H7 (cell line): ENCODE measurements at regions not wholly inside any gene's neighbourhood (a gene's known extent, or its start where the extent isn't known, plus 50 kb on each side); places are given as distances from the start of the nearest gene placed in this dataset.

Source experiments
- DNase-seq: peaks from one replicate; pipeline ENCODE4 v3.0.0; 2012
- H3K27me3 ChIP-seq: 2 replicates; pipeline ENCODE4 v1.6.0; 2011; ENCODE audit warnings: mild to moderate bottlenecking, low read length; ENCODE audit not compliant: control insufficient read depth, insufficient read depth
- H3K36me3 ChIP-seq: replicated peaks from 2 replicates; pipeline ENCODE4 v1.5.1; 2011; ENCODE audit warnings: low read length; ENCODE audit not compliant: control insufficient read depth, insufficient read depth
- H3K4me3 ChIP-seq: 2 replicates; pipeline ENCODE4 v1.5.1; 2011; ENCODE audit warnings: low read depth, mild to moderate bottlenecking, control low read depth, low read length, moderate library complexity; ENCODE audit not compliant: insufficient read depth

DNA sequence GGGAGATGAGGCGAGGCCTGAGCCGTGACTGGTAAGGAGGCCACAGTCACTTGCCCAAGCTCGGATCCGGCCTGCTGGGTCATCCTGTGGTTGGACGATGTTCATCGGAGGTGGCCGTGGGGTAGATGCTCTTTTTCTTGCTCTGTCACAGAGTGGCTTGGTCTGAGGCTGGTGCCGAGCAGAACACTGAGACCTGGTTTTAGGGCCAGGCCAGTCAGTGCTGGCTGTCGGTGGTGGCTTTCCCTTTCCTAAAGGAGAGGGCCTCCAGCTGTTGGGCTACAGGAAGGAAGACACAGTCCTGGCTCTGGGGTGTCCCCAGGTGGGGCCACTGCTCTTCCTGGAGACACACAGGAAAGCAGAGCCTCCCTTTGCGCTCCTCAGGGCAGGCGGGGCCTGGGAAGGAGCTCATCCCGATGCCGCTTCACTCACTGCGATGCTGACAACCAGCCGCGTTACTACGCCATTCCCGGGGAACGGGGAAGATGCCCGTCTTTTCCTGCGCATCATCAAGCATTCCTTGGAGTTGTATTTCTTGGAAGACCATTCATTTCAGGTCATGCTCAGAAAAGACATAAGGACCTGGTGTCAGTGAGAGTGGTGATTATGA is 254.8 kb upstream of the IRX4 start:
- no peak for DNase-seq
- no peak overlapping the region for H3K4me3 ChIP-seq
- H3K36me3 ChIP-seq, result no peaks in the 10 kb centered on the region
- no peaks in the 10 kb centered on the region for H3K27me3 ChIP-seq

DNA sequence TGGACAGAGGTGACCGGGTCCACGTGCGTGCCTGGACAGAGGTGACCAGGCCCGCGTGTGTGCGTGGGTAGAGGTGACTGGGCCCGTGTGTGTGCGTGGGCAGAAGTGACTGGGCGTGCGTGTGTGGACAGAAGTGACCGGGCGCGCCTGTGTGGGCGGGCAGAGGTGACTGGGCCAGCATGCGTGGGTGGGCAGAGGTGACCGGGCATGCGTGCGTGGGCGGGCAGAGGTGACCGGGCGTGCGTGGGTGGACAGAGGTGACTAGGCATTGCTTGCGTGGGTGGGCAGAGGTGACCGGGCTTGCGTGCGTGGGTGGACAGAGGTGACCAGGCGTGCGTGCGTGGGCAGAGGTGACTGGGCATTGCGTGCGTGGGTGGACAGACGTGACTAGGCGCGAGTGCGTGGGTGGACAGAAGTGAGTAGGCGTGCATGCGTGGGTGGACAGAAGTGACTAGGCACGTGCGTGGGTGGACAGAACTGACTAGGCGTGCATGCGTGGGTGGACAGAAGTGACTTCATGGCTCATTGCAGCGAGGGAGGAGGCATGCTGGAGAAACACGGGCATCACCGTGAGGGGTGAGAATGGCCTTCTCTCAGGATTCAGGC is 254.1 kb upstream of the IRX4 start:
- H3K36me3 ChIP-seq, result no peaks in the 10 kb centered on the region
- no peak for DNase-seq
- H3K4me3 ChIP-seq, result no peak overlapping the region
- no peaks in the 10 kb centered on the region for H3K27me3 ChIP-seq

DNA sequence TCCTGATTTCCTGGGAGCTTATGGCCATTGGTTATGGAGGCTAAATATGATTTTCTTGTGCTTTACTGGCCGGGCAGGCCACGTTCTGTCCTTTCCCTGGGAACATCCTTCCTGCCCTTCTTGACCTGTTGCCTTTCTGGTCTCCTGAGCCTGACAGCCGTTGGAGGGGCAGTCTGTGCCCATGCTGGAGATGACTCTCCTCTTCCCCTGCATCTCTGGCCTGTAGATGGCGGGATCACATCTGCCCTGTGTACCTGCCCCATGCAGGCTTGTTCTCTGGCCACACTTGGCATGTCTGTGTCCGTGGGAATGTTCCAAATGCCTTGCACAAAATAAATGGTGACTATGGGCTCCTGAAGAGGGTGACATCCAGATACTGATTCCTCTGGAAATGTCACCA is 253.1 kb upstream of the IRX4 start:
- Histone ChIP-seq H3K36me3 (no peaks in the 10 kb centered on the region), H3K27me3 (no peaks in the 10 kb centered on the region), H3K4me3 (no peak overlapping the region)
- DNase-seq, result peak; percentile 57

DNA sequence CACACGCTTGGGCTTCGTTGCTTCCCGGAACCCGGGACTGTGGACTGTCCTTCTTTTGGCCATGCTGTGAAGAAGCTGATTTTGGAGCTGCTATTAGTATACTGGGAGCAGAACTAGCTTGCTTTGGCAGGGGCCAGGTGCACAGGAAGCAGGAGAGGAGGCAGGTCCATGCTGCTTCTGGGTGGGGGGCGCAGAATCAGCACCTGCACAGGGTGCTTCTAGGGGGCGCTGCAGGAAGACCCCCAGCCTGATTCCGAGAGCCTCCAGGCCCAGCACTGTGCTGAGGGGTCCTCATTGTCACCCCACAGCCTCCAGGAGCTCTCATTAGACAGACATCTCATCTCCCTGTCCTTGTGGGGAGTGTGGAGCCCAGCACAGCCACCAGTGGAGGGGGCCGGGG is 252.6 kb upstream of the IRX4 start:
- Histone ChIP-seq H3K36me3 (no peaks in the 10 kb centered on the region), H3K4me3 (no peak overlapping the region), H3K27me3 (no peaks in the 10 kb centered on the region)
- peak; percentile 71 for DNase-seq

DNA sequence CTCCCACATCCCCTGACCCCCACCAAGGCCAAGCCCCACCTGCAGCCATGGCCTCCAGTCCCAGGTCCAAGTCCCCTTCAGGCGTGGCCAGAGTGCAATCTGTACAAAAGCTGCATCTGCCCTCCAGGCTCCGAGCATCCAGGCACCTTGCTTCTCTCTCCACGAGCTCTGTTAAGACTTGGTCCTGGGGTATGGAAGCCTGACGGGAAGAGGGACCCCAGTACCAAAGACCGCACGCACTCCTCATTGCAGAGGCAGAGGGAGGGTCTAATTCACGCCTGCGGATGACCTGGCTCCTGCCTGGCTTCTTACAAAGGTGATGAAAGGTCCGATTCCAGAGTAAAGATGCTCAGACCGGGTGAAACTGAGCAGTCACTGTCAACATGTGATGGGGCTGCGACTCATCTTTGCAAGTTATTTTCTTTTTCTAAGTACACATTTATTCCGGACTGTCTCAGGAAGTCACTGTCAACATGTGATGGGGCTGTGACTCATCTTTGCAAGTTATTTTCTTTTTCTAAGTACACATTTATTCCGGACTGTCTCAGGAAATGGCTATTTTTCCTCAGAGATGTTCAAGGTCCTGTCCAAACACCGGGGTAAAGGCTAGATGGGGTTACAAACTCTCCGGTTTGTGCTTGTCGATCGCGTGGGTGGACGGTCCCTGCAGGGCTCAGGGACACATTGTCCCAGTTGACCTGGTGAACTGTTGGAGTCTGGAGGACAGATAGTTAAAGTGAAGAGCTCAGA is 252.0 kb upstream of the IRX4 start:
- DNase-seq, result no peak
- H3K4me3 ChIP-seq, result no peak overlapping the region
- H3K27me3 ChIP-seq, result no peaks in the 10 kb centered on the region
- no peaks in the 10 kb centered on the region for H3K36me3 ChIP-seq

DNA sequence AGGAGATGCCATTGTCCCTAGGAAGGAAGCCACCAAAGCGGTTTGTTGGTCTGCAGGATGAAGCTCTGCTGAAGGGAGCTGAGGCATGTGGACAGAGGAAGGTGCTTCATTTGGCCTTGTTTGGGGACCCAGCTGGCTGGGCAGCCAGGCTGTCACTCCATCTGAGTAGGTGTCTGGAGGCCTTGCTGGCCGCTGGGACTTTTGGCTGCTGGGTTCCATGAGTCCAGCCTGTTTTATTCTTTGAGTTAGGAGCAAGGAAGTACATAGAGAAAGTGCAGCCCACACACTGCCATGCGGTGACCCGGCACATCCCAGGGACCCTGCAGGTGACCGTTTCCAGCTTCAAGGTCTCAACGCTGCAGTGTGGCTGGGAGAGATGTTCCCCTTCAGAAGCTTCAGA is 251.2 kb upstream of the IRX4 start:
- Histone ChIP-seq H3K27me3 (no peaks in the 10 kb centered on the region), H3K36me3 (no peaks in the 10 kb centered on the region), H3K4me3 (no peak overlapping the region)
- no peak for DNase-seq

DNA sequence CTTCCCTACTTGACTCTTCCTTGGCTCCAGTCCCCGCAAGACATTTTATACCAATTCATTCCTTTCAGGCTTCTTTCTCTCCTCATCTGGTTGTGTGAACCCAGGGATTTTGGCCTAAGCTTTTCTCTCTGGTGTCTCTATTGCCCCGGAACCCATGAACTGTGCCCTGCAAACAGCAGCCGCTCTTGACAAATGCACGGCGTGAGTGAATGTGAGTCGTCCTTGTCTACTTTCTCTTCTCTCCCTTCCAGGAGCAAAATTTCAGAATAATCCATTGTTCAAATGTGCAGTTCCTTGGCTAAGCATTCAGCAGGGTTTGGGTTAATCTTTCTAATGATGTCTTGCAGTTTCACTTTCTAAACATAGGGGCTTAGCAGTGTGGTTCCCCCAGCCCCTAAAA is 250.4 kb upstream of the IRX4 start:
- H3K36me3 ChIP-seq, result no peaks in the 10 kb centered on the region
- DNase-seq, result no peak
- no peak overlapping the region for H3K4me3 ChIP-seq
- no peaks in the 10 kb centered on the region for H3K27me3 ChIP-seq

DNA sequence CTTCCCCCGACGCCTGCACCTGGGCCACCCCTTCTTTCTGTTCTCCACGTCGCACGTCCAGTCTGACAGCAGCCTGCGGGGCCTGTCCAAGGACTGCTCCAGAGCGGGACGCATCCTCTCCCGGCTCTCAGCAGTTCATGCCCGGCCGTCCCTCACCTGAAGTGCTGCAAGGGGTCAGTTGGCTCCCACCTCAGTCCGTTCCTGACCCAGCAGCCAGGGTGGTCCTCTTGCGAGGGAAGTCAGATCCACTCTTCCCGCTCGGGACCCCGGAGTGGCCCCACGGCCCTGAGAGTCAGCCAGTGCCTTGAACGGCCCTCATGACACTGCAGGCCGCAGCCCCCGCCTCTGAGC is 249.7 kb upstream of the IRX4 start:
- Histone ChIP-seq H3K4me3 (no peak overlapping the region), H3K36me3 (no peaks in the 10 kb centered on the region), H3K27me3 (no peaks in the 10 kb centered on the region)
- DNase-seq, result no peak

DNA sequence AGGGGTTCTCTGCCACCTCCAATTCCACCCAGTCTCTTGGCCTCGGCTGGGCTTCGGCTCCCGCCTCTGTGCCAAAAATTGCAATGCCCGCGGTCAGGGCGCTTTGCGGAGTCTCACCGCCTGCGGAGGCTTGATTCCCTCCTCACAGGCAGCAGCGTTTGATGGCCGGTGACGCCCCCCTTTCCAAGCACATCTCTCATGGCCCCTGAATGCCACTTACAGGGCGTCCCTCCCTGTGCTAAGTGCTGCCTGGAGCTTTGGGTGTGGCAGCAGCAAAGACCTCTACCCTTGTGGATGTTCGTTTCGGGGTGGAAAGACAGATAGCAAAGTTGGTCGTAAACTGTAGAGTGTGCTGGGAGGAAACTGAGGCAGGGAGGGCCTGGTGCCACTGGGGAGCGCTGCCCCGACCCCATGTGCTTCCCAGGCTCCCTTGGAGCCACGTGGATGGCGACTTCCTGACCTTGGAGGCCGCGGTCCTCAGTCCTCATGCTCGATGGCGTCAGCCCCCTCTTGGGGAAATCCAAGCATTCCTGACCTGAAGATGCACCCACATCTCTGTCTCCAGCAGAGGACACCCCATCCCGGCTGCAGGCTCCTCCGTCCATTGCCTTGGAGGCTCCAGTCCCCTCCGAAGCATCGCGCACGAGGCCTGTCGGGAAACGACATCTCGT is 249.2 kb upstream of the IRX4 start:
- Histone ChIP-seq H3K4me3 (no peak overlapping the region), H3K36me3 (no peaks in the 10 kb centered on the region), H3K27me3 (no peaks in the 10 kb centered on the region)
- no peak for DNase-seq

DNA sequence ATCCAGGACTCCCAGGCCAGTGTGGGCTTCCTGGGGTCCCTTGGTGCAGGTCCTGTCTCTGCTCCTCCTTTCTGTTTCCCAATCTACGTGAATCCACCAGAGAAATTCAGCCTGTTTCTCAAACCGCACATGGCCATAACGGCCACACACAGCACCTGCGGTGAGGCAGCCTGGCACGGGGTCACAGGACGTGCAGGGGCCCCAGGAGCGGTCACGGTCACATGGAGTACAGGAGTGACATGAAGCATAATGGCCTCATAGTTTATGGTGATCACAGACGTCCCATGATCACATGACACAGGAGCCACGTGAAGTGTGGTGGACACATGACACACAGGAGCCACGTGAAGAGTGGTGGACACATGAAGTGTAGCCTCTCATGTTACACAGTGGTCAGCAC is 248.5 kb upstream of the IRX4 start:
- no peak overlapping the region for H3K4me3 ChIP-seq
- DNase-seq, result no peak
- H3K36me3 ChIP-seq, result no peaks in the 10 kb centered on the region
- no peaks in the 10 kb centered on the region for H3K27me3 ChIP-seq

DNA sequence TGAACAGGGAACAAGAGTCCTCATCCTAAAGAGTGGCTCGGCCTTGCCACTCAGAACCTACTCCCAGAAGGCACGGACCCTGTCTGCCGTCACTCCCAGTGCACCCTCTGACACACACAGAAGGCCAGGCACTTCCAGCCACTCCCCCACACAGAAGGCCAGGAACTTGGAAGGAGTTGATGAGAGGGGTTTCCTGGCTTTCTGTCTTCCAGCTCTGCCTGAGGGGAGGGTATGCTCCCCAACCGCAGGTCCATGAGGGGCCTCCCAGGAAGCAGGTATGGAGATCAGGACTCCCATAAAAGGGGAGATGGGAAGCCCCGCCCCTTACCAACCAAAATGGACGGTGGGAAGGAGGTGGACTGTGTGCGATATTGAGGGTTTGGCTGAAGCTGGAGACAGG is 247.6 kb upstream of the IRX4 start:
- no peak for DNase-seq
- H3K27me3 ChIP-seq, result no peaks in the 10 kb centered on the region
- H3K36me3 ChIP-seq, result no peaks in the 10 kb centered on the region
- H3K4me3 ChIP-seq, result no peak overlapping the region

DNA sequence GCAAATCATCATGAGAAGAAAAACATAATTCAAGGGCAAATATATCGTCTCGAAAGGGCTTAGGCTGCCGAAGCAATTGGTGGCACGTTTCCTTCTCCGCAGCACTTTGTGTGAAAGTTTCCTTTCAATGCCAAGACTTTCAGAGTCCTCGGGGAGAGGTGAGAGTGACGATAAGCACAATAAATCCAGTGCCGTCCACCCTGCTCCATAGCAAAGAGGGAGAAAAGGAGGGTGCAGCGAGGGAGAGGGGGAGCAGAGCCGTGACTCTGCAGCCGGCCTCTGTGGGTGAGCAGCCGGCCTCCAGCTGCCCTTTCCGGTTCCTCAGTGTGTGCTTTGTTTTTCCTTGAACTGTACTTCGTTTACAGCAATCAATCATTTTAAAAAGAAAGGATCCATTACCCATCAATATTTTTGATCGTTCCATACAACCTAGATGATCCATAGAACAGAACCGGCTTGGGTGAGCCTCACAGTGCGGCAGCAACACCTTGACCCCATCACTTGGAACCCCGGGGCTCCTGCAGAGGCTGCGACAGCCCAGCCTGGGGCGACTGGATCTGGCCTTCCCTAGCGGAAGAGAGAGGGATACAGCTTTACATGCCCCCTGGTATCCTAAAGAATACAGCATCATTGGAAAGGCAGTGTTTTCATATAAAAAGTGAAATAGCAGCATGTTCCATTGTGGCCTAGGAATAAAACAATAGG is 247.0 kb upstream of the IRX4 start:
- Histone ChIP-seq H3K4me3 (no peak overlapping the region), H3K27me3 (no peaks in the 10 kb centered on the region)
- no peak for DNase-seq

DNA sequence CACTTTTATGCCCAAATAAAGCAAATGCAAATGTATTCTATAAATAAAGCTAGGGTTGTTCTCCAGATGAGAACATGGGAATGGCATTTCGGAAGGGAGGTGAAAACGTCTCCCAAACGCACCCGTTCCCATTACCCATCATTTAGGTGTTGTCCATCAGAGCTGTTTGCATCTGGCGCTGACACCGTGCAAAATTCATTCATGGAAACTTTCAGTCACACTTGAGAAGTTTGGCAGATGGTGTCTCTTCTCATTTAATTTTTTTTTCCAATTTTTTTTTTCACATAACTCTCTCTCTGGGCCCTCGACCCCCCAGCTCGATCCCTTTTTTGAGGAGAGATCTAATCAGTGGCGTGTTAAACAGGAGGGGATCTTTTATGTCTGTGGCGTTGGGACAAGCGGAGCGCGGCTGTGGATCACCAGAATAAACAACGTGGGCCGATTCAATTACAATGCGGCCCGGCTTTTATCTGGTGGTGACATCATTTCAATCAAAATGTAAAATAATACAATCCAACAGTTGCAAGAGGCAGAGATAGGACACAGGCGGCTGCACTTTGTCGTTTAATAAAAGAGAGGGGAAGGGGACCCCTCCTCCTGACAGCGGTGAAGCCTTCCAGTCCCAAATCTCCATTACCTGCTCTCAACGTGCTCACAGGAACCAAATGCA is 246.1 kb upstream of the IRX4 start:
- Histone ChIP-seq H3K4me3 (no peak overlapping the region), H3K27me3 (no peaks in the 10 kb centered on the region), H3K36me3 (no peaks in the 10 kb centered on the region)
- no peak for DNase-seq

More for the DNA sequence above, 247.0 kb upstream of the IRX4 start:
- H3K36me3 ChIP-seq, result no peaks in the 10 kb centered on the region

DNA sequence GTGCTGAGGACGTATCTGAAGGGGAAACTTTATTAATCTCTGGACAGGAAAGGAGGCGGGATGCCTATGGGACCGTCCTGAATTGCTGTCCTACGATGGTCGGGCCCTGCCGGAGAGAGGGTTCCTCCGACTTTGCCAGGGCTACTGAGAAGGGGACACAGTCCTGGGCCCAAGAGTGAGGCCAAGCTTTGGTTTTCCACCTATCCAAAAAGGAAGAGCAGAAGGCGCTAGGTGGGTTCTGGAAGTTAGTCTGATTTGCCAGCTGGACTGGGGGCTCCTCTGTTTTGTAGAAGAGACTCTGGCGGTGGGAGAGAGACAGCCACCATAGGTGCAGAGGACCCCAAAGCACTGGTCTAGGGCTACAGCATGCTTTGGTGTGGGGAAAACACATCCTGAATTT is 243.8 kb upstream of the IRX4 start:
- Histone ChIP-seq H3K4me3 (no peak overlapping the region), H3K36me3 (no peaks in the 10 kb centered on the region), H3K27me3 (no peaks in the 10 kb centered on the region)
- no peak for DNase-seq
